GM12872 (cell line): ENCODE measurements at regions not wholly inside any gene's neighbourhood (a gene's known extent, or its start where the extent isn't known, plus 50 kb on each side); places are given as distances from the start of the nearest gene placed in this dataset.

Source experiments
- TF ChIP-seq, protein P1 (sequence below): IDR thresholded peaks from 3 replicates; pipeline ENCODE4 v1.5.1; 2011; ENCODE audit warnings: low read depth, mild to moderate bottlenecking, low read length, moderate library complexity; ENCODE audit not compliant: insufficient read depth

DNA sequence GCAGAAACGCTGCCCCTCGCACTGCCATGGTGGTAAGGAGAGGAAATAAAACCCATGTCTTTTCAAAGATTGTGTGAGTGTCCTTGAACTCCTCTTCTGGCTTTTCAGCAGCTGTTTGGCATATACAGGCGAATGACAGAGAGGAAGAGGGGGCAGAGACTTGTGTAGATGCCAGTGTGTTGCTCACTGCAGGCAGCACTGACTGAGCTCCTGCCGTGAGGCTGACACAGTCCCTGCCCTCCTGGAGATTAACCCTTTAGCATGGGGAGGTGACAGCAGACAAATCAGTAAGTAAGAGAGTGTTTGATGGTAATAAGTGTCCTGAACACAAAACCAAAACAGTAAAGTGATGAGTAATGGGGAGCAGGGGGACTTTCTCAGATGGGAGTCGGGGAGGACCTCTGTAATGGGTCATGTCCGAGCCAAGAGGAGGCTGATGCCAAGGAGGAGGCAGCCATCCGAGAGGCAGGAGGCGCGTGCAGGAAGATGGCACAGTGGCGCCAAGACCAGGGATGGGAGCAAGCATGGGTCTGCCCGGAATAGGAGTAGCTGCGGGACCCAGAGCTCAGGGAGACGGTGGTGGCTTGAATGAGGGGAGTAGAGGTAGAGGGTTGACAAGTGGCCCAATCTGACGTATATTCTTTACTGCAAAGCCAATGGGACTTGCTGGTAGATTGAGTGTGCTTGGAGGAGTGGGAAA is 182.2 kb downstream of the FOXO1 start:
- TF ChIP-seq, protein P1, sequence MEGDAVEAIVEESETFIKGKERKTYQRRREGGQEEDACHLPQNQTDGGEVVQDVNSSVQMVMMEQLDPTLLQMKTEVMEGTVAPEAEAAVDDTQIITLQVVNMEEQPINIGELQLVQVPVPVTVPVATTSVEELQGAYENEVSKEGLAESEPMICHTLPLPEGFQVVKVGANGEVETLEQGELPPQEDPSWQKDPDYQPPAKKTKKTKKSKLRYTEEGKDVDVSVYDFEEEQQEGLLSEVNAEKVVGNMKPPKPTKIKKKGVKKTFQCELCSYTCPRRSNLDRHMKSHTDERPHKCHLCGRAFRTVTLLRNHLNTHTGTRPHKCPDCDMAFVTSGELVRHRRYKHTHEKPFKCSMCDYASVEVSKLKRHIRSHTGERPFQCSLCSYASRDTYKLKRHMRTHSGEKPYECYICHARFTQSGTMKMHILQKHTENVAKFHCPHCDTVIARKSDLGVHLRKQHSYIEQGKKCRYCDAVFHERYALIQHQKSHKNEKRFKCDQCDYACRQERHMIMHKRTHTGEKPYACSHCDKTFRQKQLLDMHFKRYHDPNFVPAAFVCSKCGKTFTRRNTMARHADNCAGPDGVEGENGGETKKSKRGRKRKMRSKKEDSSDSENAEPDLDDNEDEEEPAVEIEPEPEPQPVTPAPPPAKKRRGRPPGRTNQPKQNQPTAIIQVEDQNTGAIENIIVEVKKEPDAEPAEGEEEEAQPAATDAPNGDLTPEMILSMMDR: no peak

DNA sequence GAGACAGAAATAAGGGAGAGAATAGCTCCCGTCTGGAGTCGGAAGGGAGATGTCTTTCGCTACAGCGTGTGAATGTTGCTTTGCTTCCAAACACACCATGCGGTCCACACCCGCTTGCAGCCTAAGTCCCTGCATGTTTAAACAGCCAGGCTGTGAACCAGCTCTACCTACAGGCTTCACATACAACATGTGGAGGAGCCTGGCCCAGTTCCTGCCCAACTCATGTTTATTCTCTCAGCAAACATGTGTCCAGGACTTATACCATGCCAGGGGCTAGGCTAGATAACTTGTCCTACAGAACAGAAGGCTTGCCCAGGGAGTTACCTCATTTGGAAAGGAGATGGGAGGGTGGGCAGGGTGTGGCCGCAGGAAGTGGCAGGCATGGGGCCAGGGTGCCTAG is 181.5 kb downstream of the FOXO1 start:
- TF ChIP-seq, protein P1: no peak

DNA sequence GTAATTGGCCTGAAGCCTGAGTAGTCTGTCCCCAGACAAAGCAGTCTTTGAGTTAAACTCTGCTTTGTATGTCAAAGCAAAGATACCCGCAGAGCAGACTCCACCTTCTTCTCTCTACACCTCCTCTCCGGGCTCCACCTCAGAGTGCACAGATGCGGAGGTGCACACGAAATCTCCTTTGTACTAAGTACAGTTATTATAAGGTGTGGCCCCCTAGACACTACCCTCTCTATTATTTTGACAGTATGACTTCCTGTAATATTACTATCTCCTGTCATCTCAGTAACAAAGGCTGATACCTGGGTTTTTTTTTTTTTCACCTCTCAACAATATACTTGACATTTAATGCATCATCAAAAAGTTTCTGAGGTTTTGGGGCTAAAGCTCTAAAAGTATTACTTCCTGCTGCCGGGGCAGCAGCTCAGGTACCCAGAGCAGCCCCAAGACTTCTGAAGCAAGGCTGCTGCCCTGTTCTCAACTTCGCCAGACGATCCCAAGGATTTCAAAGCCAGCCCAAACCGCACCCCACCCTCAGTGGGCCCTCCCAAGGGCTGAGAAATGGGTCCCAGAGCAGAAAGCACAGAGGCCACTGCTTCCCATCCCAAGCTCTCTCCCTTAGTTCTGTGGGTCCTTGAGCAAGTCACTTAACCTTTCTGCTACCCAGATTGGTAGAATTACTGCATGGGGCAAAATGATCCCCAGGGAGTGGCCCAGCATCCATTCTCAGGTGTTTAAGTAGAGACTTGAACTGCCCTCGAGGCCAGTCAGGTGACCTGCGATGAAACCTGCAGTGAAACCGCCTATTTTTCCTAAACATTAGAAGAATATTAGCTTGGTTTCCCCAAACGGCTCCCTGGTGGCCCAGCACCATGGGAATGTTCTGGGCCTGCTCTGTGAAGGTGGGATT is 180.6 kb downstream of the FOXO1 start:
- TF ChIP-seq, protein P1: no peak

DNA sequence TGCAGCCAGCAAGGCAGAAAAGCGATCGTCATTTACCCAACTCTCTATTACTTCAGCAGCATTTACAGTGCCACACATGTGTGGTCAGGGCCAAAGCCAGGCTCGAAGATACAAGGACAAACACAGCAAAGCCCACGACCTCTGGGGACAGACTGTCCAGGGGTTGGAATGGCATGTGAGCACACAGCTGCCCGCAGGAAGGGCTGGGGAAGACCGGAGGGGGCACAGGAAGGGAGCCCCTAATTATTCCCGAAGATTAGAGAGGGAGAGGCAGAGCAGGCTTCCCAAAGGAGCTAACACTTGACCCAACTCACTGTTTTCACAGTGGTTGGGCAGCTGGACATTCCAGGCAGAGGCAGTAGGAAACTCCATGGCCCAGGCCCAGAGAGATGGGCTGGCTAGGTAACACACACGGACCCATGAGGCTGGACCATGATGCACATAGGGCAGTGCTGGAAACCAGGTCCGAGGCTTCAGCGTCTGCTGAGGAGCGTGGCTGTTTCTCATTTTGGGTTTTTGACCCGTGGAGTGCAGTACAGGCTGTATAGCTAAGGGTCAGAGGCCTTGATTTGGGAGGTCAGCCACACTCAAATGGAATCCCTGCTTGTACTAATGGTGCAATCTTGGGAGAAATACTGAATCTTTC is 179.8 kb downstream of the FOXO1 start:
- TF ChIP-seq, protein P1: no peak

DNA sequence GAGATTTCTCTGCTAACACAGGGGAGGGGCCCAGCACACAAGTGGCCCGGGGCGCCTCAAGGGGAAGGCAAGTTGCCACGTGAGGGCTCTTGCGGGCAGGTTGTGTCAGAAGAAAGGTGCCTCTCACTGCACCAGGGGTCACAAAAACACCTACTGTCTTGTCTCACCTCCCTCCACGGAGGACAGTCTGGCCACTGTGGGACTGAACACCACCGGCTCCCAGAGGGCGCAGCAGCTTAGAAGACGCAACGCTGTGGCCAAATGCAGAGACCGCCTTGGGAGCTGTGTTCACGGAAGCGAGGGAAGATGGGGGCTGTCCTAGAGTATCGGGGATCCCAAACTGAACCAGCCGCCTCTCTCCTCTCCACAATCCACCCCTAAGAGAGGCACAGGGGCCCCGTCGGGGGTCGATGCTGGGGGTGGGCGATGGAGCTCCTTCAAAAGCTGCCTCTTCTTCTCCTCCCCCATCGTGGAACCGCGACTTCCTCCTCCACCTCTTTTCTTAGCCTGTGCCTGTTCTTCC is 177.5 kb downstream of the FOXO1 start:
- TF ChIP-seq, protein P1: no peak

DNA sequence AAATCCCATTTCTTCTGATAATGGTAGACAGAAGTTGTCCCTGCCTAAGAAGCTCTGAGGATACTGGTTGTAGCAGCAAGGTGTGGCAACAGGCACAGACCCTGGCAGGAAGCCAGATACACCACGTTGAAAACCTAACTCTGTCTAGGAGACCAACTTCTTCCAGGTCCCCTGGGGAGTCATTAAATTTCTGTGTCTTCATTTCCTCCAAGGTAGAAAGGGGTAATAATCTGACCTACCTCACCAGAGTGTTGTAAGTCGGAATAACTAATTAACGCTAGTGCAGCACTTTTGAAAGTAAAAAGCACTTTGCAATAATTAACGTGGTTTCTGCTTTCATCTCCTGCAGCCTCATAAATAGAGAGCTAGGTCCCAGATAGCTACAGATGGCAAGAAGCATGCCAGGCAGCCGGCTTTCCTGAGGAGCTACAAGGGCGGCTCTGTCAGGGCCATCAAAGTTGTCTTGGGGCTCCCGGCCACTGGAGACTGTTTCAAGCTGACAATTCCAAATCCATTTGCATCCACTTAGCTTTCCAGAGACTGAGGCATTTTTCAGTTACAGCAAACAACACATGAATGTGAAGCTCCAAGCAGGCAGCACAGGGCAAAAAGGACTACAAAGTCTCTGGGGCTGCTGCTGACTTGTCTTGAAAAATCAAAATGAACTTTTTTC is 176.2 kb downstream of the FOXO1 start:
- TF ChIP-seq, protein P1: no peak
